Lung (tissue), 11 donors: ENCODE measurements at regions not wholly inside any gene's neighbourhood (a gene's known extent, or its start where the extent isn't known, plus 50 kb on each side); places are given as distances from the start of the nearest gene placed in this dataset.

Source experiments
- ATAC-seq: fragments of 200-7000 bp; cut with Tn5 transposase; one replicate; pipeline ENCODE4 v1.9.1; 2020; ENCODE audit warnings: moderate number of reproducible peaks; ENCODE audit not compliant: insufficient read depth, low FRiP score
- DNase-seq, 3 donors: peaks; one replicate each; pipeline ENCODE4 v3.0.0-alpha.2; 2013 to 2017
- H3K27ac ChIP-seq, 2 donors: one replicate each; pipeline ENCODE4 v1.5.1; 2013; ENCODE audit warnings: mild to moderate bottlenecking in 2 of 2, moderate library complexity in 2 of 2, control low read depth in 1 of 2, inconsistent platforms in 1 of 2, low read depth in 1 of 2, low read length in 1 of 2
- H3K27me3 ChIP-seq, 3 donors: one replicate each; pipeline ENCODE4 v1.5.1; 2013; ENCODE audit warnings: low read length in 2 of 3; ENCODE audit not compliant: control insufficient read depth in 3 of 3, insufficient read depth in 3 of 3
- H3K36me3 ChIP-seq, 4 donors: one replicate each; pipeline ENCODE4 v1.5.1; 2013; ENCODE audit warnings: low read length in 4 of 4, mild to moderate bottlenecking in 1 of 4, moderate library complexity in 1 of 4; ENCODE audit not compliant: control insufficient read depth in 4 of 4, insufficient read depth in 4 of 4
- H3K4me1 ChIP-seq, 5 donors: one replicate each; pipeline ENCODE4 v1.5.1; 2013; ENCODE audit warnings: low read length in 5 of 5, mild to moderate bottlenecking in 2 of 5, moderate library complexity in 1 of 5; ENCODE audit not compliant: control insufficient read depth in 5 of 5, insufficient read depth in 5 of 5
- H3K4me3 ChIP-seq: one replicate; pipeline ENCODE4 v1.5.1; 2013; ENCODE audit warnings: mild to moderate bottlenecking, control low read depth, moderate library complexity
- H3K9ac ChIP-seq, 2 donors: one replicate each; pipeline ENCODE4 v1.5.1; 2013; ENCODE audit warnings: low read length in 2 of 2, control low read depth in 1 of 2; ENCODE audit not compliant: insufficient read depth in 1 of 2
- H3K9me3 ChIP-seq, 4 donors: one replicate each; pipeline ENCODE4 v1.5.1; 2013; ENCODE audit warnings: low read length in 3 of 4, mild to moderate bottlenecking in 1 of 4, moderate library complexity in 1 of 4; ENCODE audit not compliant: control insufficient read depth in 4 of 4, insufficient read depth in 3 of 4
- WGBS, 2 donors: extraction: QIAGEN DNeasy Blood & Tissue Kit; methylation state at CpG; one replicate each; pipeline ENCODE4 v1.1.7; 2013; 5-methylcytosine and 5-hydroxymethylcytosine counted together
- TF ChIP-seq, protein P1 (sequence below): IDR thresholded peaks from 2 replicates; pipeline ENCODE4 v1.5.1; 2012; ENCODE audit warnings: mild to moderate bottlenecking; ENCODE audit errors: control extremely low read depth, extremely low read depth
- donor health status: control.
- donor health status: control.
- donor health status: Bipolar disorder and iron deficiency.
- donor health status: healthy.
- donor health status: DM: yes; HTN: yes; CAD: no.

DNA sequence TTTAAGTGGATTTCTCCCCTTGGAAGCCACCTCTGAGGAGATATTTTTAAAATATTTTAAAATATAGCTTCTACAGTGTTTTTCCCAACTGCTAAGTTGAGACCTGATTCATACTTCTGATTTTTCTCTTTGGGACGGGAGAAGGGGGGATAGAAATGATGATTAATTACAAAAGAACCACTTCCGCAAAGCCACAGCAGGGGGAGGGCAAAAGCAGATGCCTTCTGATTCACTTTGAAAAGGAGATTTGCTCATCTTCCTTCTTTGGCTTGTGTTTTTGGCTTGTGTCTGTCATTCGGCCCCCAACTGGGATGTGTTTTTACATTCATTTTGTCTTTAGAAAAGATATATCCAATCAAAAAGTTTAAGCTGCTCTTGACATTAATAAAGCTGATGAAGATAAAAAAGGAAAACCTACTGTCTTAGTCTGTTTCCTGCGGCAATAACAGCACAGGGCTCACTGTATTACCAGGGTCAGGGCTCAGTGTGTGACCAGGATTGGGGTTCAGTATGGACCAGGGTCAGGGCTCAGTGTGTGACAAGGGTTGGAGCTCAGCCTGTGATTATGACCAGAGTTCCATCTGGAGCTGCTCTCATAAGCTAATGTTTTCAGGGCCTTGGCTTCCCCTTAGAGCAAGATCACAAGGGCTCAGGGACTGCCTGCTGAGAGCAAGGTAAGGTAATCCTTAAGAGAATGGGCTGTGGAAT is 223.2 kb downstream of the MTHFS start:
- 41 to 44% methylated on average over 4 of the region's 4 CpGs for WGBS, 2 donors
- no peak overlapping the region for H3K27ac ChIP-seq
- peaks cover 0 to 4% (median 0%) of the 10 kb centered on the region in 4 donors for H3K9me3 ChIP-seq
- no peak overlapping the region for H3K4me3 ChIP-seq
- no peaks in the 10 kb centered on the region for H3K4me1 ChIP-seq
- no peak overlapping the region for H3K9ac ChIP-seq
- no peak for ATAC-seq
- H3K27me3 ChIP-seq: peaks cover 0 to 9% (median 5%) of the 10 kb centered on the region in 3 donors
- no peaks in the 10 kb centered on the region for H3K36me3 ChIP-seq
- DNase-seq: no peak
- TF ChIP-seq, protein P1, sequence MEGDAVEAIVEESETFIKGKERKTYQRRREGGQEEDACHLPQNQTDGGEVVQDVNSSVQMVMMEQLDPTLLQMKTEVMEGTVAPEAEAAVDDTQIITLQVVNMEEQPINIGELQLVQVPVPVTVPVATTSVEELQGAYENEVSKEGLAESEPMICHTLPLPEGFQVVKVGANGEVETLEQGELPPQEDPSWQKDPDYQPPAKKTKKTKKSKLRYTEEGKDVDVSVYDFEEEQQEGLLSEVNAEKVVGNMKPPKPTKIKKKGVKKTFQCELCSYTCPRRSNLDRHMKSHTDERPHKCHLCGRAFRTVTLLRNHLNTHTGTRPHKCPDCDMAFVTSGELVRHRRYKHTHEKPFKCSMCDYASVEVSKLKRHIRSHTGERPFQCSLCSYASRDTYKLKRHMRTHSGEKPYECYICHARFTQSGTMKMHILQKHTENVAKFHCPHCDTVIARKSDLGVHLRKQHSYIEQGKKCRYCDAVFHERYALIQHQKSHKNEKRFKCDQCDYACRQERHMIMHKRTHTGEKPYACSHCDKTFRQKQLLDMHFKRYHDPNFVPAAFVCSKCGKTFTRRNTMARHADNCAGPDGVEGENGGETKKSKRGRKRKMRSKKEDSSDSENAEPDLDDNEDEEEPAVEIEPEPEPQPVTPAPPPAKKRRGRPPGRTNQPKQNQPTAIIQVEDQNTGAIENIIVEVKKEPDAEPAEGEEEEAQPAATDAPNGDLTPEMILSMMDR: no peak

GRCh38 chr15:79674124-79674465 is 222.7 kb downstream of the MTHFS start:
- ATAC-seq: no peak
- 65 to 67% methylated on average over 2 of the region's 2 CpGs for WGBS, 2 donors

DNA sequence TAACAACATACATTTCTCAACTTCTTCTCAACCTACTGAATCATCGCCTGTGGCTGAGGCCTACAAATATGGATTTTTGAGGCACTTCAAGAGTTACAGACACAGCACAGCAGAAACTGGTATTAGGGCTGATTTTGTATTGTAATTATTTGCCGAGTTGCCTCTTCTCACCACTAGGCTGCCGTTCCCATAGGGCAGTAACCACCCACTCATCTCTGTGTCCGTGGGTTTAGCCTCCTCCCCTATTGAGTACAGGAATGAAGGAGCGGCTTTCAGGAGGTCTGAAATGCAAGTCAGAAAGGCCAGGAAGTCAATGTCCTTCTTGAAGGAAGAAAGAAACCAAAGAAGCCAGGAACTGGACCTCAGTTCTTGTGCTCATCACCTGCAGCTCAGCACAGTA is 220.8 kb downstream of the MTHFS start:
- H3K9me3 ChIP-seq: peaks cover 0 to 4% (median 0%) of the 10 kb centered on the region in 4 donors
- H3K4me1 ChIP-seq: no peaks in the 10 kb centered on the region
- DNase-seq (no peak), ATAC-seq (no peak)
- no peaks in the 10 kb centered on the region for H3K36me3 ChIP-seq
- H3K27me3 ChIP-seq: peaks cover 4 to 12% (median 5%) of the 10 kb centered on the region in 3 donors
- H3K4me3 ChIP-seq: no peak overlapping the region
- 81 to 88% methylated on average over 5 of the region's 5 CpGs for WGBS, 2 donors
- H3K9ac ChIP-seq: no peak overlapping the region
- TF ChIP-seq, protein P1: no peak
- no peak overlapping the region for H3K27ac ChIP-seq

More at GRCh38 chr15:79674124-79674465, 222.7 kb downstream of the MTHFS start:
- Histone ChIP-seq H3K9me3 (peaks cover 0 to 4% (median 0%) of the 10 kb centered on the region in 4 donors), H3K9ac (no peak overlapping the region), H3K27me3 (peaks cover 0 to 12% (median 5%) of the 10 kb centered on the region in 3 donors), H3K27ac (no peak overlapping the region), H3K36me3 (no peaks in the 10 kb centered on the region), H3K4me1 (no peaks in the 10 kb centered on the region), H3K4me3 (no peak overlapping the region)
- TF ChIP-seq, protein P1: no peak
- DNase-seq: no peak
